ENCODE measurements at regions not wholly inside any gene's neighbourhood (a gene's known extent, or its start where the extent isn't known, plus 50 kb on each side); places are given as distances from the start of the nearest gene placed in this dataset.

DNA sequence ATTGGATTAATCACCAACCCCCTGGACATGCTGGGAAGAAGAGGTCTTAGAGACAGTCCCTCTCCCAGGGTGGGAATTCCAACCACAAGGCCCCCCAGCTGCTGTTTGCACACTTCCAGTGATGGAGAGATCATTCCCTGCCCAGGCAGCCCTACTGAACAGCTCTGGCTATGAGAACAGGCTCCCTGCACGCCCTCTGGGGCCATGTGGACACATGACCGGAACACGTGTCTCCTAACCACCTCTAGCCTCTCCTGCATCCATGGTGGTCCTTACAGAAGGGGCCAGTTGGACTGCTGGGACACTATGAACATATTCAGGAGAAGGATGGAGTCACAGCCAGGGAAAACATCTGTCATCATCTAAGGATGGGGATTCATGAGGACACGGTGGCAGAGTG is 196.2 kb downstream of the MN1 start:
- TF ChIP-seq FOXP2 (optimal IDR thresholded peaks at IDR 0.05; ENCODE audit: borderline replicate concordance, extremely low read depth, extremely low read length, insufficient read depth) (no peak), TAF1 (IDR thresholded peaks at IDR 0.05; ENCODE audit: borderline replicate concordance, insufficient read depth, low read length) (no peak), SIN3A (IDR thresholded peaks at IDR 0.05; ENCODE audit: borderline replicate concordance, insufficient read depth, low read length) (no peak), POLR2AphosphoS5 (IDR thresholded peaks at IDR 0.05; ENCODE audit: low read depth, low read length) (no peak)
- TF ChIP-seq, protein P1, sequence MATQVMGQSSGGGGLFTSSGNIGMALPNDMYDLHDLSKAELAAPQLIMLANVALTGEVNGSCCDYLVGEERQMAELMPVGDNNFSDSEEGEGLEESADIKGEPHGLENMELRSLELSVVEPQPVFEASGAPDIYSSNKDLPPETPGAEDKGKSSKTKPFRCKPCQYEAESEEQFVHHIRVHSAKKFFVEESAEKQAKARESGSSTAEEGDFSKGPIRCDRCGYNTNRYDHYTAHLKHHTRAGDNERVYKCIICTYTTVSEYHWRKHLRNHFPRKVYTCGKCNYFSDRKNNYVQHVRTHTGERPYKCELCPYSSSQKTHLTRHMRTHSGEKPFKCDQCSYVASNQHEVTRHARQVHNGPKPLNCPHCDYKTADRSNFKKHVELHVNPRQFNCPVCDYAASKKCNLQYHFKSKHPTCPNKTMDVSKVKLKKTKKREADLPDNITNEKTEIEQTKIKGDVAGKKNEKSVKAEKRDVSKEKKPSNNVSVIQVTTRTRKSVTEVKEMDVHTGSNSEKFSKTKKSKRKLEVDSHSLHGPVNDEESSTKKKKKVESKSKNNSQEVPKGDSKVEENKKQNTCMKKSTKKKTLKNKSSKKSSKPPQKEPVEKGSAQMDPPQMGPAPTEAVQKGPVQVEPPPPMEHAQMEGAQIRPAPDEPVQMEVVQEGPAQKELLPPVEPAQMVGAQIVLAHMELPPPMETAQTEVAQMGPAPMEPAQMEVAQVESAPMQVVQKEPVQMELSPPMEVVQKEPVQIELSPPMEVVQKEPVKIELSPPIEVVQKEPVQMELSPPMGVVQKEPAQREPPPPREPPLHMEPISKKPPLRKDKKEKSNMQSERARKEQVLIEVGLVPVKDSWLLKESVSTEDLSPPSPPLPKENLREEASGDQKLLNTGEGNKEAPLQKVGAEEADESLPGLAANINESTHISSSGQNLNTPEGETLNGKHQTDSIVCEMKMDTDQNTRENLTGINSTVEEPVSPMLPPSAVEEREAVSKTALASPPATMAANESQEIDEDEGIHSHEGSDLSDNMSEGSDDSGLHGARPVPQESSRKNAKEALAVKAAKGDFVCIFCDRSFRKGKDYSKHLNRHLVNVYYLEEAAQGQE (IDR thresholded peaks at IDR 0.05; ENCODE audit: insufficient read depth in 1 of 2, low read depth in 2 of 2, low read length in 2 of 2): no peak

DNA sequence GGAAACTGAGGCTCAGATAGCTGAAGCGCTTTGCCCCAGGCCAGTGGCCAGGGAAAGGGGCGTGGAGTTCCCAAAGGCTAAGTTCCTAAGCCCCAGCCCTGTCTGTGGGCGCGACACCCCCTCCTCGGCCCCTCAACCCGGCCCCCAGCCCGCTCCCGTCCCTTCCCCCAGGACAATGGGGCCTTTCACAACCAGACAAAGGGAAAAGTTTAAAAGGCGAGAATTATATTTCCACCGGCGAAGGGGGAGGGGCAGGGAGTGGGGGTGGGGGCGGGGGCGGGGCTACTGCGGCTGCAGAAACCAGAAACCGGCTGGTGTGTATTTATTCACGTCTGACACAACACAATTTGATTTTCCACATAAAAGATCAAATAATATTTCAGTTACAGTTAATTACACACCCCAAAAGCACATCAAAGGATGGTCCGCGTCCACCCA is 192.1 kb downstream of the MN1 start:
- TF ChIP-seq POLR2AphosphoS5 (IDR thresholded peaks at IDR 0.05; ENCODE audit: low read depth, low read length) (no peak), FOXP2 (optimal IDR thresholded peaks at IDR 0.05; ENCODE audit: borderline replicate concordance, extremely low read depth, extremely low read length, insufficient read depth) (no peak), TAF1 (IDR thresholded peaks at IDR 0.05; ENCODE audit: borderline replicate concordance, insufficient read depth, low read length) (no peak), SIN3A (IDR thresholded peaks at IDR 0.05; ENCODE audit: borderline replicate concordance, insufficient read depth, low read length) (no peak)
- TF ChIP-seq, protein P1 (IDR thresholded peaks at IDR 0.05; ENCODE audit: insufficient read depth in 1 of 2, low read depth in 2 of 2, low read length in 2 of 2): no peak

DNA sequence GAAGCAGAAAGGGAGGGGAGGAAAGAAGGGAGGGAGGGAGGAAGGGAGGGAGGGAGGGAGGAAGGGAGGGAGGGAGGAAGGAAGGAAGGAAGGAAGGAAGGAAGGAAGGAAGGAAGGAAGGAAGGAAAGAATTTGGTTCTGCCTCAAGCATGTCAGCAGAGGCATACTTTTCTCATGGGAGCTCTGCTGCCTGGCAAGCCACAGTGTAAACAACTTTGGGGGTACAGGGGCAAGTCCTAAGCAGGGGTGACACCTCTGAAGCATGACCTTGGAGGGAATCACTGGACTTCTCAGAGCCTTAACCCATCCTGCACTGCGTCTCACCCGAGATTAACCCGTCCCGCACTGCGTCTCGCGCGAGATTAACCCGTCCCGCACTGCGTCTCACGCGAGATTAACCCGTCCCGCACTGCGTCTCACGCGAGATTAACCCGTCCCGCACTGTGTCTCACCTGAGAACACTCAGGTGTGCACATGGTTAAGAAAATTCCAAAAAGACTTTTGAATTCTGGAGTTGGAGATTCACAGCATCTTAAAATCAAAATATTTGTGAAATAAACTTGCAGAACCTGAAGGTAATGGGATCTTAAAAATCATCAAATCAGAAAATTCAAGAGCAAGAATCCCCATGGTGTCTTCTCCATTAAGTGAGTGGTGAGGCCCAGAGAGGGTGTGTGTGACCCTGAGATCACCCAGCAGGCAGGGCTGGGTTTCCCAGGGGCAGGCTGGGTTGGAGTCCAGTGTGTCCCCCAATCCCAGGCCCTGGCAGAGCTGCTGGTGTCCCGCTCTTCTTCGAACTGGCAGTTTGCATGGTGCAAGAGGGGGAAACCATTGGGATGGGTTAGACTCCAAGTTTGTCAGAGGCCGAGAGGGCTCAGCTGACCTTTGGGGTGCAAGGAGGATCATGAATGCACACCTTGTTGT is 190.4 kb downstream of the MN1 start:
- TF ChIP-seq, protein P1 (IDR thresholded peaks at IDR 0.05; ENCODE audit: insufficient read depth in 1 of 2, low read depth in 2 of 2, low read length in 2 of 2): no peak

DNA sequence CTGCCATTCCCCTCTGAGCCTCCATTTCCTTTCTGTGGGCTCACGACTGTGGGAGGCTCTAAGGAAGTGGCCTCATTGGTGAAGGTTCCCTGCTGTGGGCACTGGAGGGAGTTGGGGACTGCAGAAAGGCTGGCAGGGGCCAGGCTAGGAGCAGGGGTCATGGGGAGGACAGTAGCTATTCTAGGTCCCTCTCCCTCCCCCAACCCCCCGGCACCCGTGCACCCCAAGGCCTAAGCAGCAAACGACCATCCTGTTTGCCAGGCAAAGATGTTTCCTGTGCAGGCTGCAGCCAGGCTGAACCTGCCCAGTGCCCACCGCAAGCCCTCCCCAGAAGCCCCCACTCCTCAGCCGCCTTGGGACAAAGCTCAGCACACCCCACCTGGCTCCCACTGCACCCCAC is 189.4 kb downstream of the MN1 start:
- TF ChIP-seq TAF1 (IDR thresholded peaks at IDR 0.05; ENCODE audit: borderline replicate concordance, insufficient read depth, low read length) (no peak), FOXP2 (optimal IDR thresholded peaks at IDR 0.05; ENCODE audit: borderline replicate concordance, extremely low read depth, extremely low read length, insufficient read depth) (no peak), SIN3A (IDR thresholded peaks at IDR 0.05; ENCODE audit: borderline replicate concordance, insufficient read depth, low read length) (no peak), POLR2AphosphoS5 (IDR thresholded peaks at IDR 0.05; ENCODE audit: low read depth, low read length) (no peak)
- TF ChIP-seq, protein P1 (IDR thresholded peaks at IDR 0.05; ENCODE audit: insufficient read depth in 1 of 2, low read depth in 2 of 2, low read length in 2 of 2): no peak

All from PFSK-1 (cell line).